Left lung (tissue), 4 donors: ENCODE measurements at regions not wholly inside any gene's neighbourhood (a gene's known extent, or its start where the extent isn't known, plus 50 kb on each side); places are given as distances from the start of the nearest gene placed in this dataset.

Experiments
- ATAC-seq: fragments of 200-7000 bp; cut with Tn5 transposase; one replicate; pipeline ENCODE4 v1.9.1; 2020; ENCODE audit warnings: moderate library complexity
- DNase-seq, 4 donors: peaks; one replicate each; pipeline ENCODE4 v3.0.0-alpha.2; 2013 to 2020
- H3K27ac ChIP-seq, 2 donors: fragments of 200-600 bp; sonication (generic) in 1 of 2; one replicate each; pipeline versions ENCODE4 v1.5.0 to v1.8.0; 2020 to 2021
- H3K27me3 ChIP-seq, 2 donors: fragments of 200-600 bp; sonication (generic) in 1 of 2; one replicate each; pipeline versions ENCODE4 v1.5.0 to v1.8.0; 2020 to 2021
- H3K36me3 ChIP-seq, 2 donors: fragments of 200-600 bp; sonication (generic) in 1 of 2; one replicate each; pipeline versions ENCODE4 v1.5.0 to v1.8.0; 2020 to 2021
- H3K4me1 ChIP-seq, 2 donors: fragments of 200-600 bp; one replicate each; pipeline ENCODE4 v1.8.0; 2021
- H3K4me3 ChIP-seq, 2 donors: fragments of 200-600 bp; sonication (generic) in 1 of 2; one replicate each; pipeline versions ENCODE4 v1.5.0 to v1.8.0; 2020 to 2021; ENCODE audit warnings: mild to moderate bottlenecking in 1 of 2
- H3K9me3 ChIP-seq, 2 donors: fragments of 200-600 bp; sonication (generic) in 1 of 2; one replicate each; pipeline versions ENCODE4 v1.5.0 to v1.8.0; 2020 to 2021
- CTCF ChIP-seq, 2 donors: fragments of 200-600 bp; sonication (generic) in 1 of 2; IDR thresholded peaks; one replicate each; pipeline versions ENCODE4 v1.5.0 to v1.8.0; 2021; ENCODE audit warnings: antibody characterized with exemption in 2 of 2
- intact Hi-C, 2 donors: fragments of 100-400 bp; cut with DNase I; formaldehyde crosslinking; loops; one replicate each; pipeline versions ENCODE4 v1.11.2 to v1.14.2; 2022
- donor health status: DM: no; HTN: yes; CAD: no.
- donor health status: DM: no; HTN: no; CAD: no.

GRCh38 chr7:12982178-12982577 lies 294.7 kb downstream of the ARL4A start:
- no peak overlapping the region for H3K4me3 ChIP-seq
- no peak overlapping the region for H3K27ac ChIP-seq
- TF ChIP-seq CTCF (IDR thresholded peaks at IDR 0.05) = no peak
- intact Hi-C loops = no loop called here
- no peaks in the 10 kb centered on the region for H3K27me3 ChIP-seq
- ATAC-seq (peak; percentile 41), DNase-seq (no peak)
- H3K4me1 ChIP-seq = no peaks in the 10 kb centered on the region
- H3K36me3 ChIP-seq = no peaks in the 10 kb centered on the region
- H3K9me3 ChIP-seq = no peaks in the 10 kb centered on the region

DNA sequence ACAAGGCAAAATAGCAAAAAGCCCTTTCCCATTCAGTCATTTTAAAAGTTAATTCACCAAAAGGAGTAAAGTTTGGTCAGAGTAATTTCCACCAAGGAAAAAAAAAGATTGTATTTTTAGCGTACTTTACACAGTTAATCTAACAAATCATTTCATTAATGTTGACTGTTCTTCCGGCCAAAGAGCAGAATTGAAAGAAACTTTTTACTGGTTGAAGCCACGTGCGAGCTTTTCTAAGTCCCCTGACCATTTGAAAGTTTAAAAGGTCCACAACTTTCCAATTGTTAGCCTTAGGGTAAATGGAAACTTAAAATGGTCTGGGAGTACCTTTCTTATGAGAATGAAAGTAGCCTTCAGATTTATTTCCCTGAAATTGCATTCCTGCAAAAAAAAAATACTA lies 296.7 kb downstream of the ARL4A start:
- no peaks in the 10 kb centered on the region for H3K36me3 ChIP-seq
- TF ChIP-seq CTCF (IDR thresholded peaks at IDR 0.05) = no peak
- H3K27ac ChIP-seq = no peak overlapping the region
- no peaks in the 10 kb centered on the region for H3K4me1 ChIP-seq
- DNase-seq (no peak), ATAC-seq (no peak)
- H3K9me3 ChIP-seq = no peaks in the 10 kb centered on the region
- no peaks in the 10 kb centered on the region for H3K27me3 ChIP-seq
- intact Hi-C loops = no loop called here
- no peak overlapping the region for H3K4me3 ChIP-seq

- intact Hi-C loops = no loop called here
These were observed 297.8 kb downstream of the ARL4A start for GRCh38 chr7:12985228-12985627.

GRCh38 chr7:12985752-12986151 lies 298.3 kb downstream of the ARL4A start:
- ATAC-seq (no peak), DNase-seq (no peak)
- Histone ChIP-seq H3K27ac (no peak overlapping the region), H3K9me3 (no peaks in the 10 kb centered on the region), H3K4me1 (no peaks in the 10 kb centered on the region), H3K4me3 (no peak overlapping the region), H3K27me3 (no peaks in the 10 kb centered on the region), H3K36me3 (no peaks in the 10 kb centered on the region)
- intact Hi-C loops = no loop called here
- TF ChIP-seq CTCF (IDR thresholded peaks at IDR 0.05) = no peak

More at GRCh38 chr7:12985228-12985627, 297.8 kb downstream of the ARL4A start:
- Histone ChIP-seq H3K4me3 (no peak overlapping the region), H3K4me1 (no peaks in the 10 kb centered on the region), H3K27ac (no peak overlapping the region), H3K27me3 (no peaks in the 10 kb centered on the region), H3K36me3 (no peaks in the 10 kb centered on the region), H3K9me3 (no peaks in the 10 kb centered on the region)
- DNase-seq (no peak), ATAC-seq (no peak)
- no peak for TF ChIP-seq CTCF (IDR thresholded peaks at IDR 0.05)

DNA sequence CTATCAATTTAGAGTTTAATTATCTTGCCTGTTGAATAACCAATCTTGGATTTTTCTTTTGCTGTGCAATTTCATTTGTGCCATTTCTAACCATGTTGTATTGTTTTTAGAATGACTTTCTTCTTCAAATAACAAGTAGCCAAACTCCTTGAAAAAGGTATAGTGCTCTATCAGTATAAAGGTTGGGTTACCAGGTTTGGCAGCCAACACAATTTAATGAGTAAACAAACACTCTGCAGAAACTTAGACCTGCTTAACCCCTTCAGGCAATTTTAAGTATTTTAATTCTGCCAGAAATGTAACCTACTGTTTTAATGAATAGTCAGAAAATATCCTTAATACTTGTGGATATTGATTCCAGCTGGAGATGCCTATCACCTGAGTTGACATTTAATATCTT lies 299.8 kb downstream of the ARL4A start:
- Histone ChIP-seq H3K4me3 (no peak overlapping the region), H3K36me3 (no peaks in the 10 kb centered on the region), H3K27me3 (no peaks in the 10 kb centered on the region), H3K9me3 (no peaks in the 10 kb centered on the region), H3K4me1 (no peaks in the 10 kb centered on the region), H3K27ac (no peak overlapping the region)
- TF ChIP-seq CTCF (IDR thresholded peaks at IDR 0.05) = no peak
- ATAC-seq (no peak), DNase-seq (no peak)
- intact Hi-C loops = no loop called here
